Lung (tissue), 11 donors: ENCODE measurements at regions not wholly inside any gene's neighbourhood (a gene's known extent, or its start where the extent isn't known, plus 50 kb on each side); places are given as distances from the start of the nearest gene placed in this dataset.

Source experiments
- ATAC-seq: fragments of 200-7000 bp; cut with Tn5 transposase; one replicate; pipeline ENCODE4 v1.9.1; 2020; ENCODE audit warnings: moderate number of reproducible peaks; ENCODE audit not compliant: insufficient read depth, low FRiP score
- DNase-seq, 3 donors: peaks; one replicate each; pipeline ENCODE4 v3.0.0-alpha.2; 2013 to 2017
- H3K27ac ChIP-seq, 2 donors: one replicate each; pipeline ENCODE4 v1.5.1; 2013; ENCODE audit warnings: mild to moderate bottlenecking in 2 of 2, moderate library complexity in 2 of 2, control low read depth in 1 of 2, inconsistent platforms in 1 of 2, low read depth in 1 of 2, low read length in 1 of 2
- H3K27me3 ChIP-seq, 3 donors: one replicate each; pipeline ENCODE4 v1.5.1; 2013; ENCODE audit warnings: low read length in 2 of 3; ENCODE audit not compliant: control insufficient read depth in 3 of 3, insufficient read depth in 3 of 3
- H3K36me3 ChIP-seq, 4 donors: one replicate each; pipeline ENCODE4 v1.5.1; 2013; ENCODE audit warnings: low read length in 4 of 4, mild to moderate bottlenecking in 1 of 4, moderate library complexity in 1 of 4; ENCODE audit not compliant: control insufficient read depth in 4 of 4, insufficient read depth in 4 of 4
- H3K4me1 ChIP-seq, 5 donors: one replicate each; pipeline ENCODE4 v1.5.1; 2013; ENCODE audit warnings: low read length in 5 of 5, mild to moderate bottlenecking in 2 of 5, moderate library complexity in 1 of 5; ENCODE audit not compliant: control insufficient read depth in 5 of 5, insufficient read depth in 5 of 5
- H3K4me3 ChIP-seq: one replicate; pipeline ENCODE4 v1.5.1; 2013; ENCODE audit warnings: mild to moderate bottlenecking, control low read depth, moderate library complexity
- H3K9ac ChIP-seq, 2 donors: one replicate each; pipeline ENCODE4 v1.5.1; 2013; ENCODE audit warnings: low read length in 2 of 2, control low read depth in 1 of 2; ENCODE audit not compliant: insufficient read depth in 1 of 2
- H3K9me3 ChIP-seq, 4 donors: one replicate each; pipeline ENCODE4 v1.5.1; 2013; ENCODE audit warnings: low read length in 3 of 4, mild to moderate bottlenecking in 1 of 4, moderate library complexity in 1 of 4; ENCODE audit not compliant: control insufficient read depth in 4 of 4, insufficient read depth in 3 of 4
- WGBS, 2 donors: extraction: QIAGEN DNeasy Blood & Tissue Kit; methylation state at CpG; one replicate each; pipeline ENCODE4 v1.1.7; 2013; 5-methylcytosine and 5-hydroxymethylcytosine counted together
- TF ChIP-seq, protein P1 (sequence below): IDR thresholded peaks from 2 replicates; pipeline ENCODE4 v1.5.1; 2012; ENCODE audit warnings: mild to moderate bottlenecking; ENCODE audit errors: control extremely low read depth, extremely low read depth
- donor health status: control.
- donor health status: control.
- donor health status: Bipolar disorder and iron deficiency.
- donor health status: healthy.
- donor health status: DM: yes; HTN: yes; CAD: no.

GRCh38 chr12:84198294-84198946 is 714.2 kb downstream of the SLC6A15 start:
- ATAC-seq (no peak), DNase-seq (no peak)
- TF ChIP-seq, protein P1, sequence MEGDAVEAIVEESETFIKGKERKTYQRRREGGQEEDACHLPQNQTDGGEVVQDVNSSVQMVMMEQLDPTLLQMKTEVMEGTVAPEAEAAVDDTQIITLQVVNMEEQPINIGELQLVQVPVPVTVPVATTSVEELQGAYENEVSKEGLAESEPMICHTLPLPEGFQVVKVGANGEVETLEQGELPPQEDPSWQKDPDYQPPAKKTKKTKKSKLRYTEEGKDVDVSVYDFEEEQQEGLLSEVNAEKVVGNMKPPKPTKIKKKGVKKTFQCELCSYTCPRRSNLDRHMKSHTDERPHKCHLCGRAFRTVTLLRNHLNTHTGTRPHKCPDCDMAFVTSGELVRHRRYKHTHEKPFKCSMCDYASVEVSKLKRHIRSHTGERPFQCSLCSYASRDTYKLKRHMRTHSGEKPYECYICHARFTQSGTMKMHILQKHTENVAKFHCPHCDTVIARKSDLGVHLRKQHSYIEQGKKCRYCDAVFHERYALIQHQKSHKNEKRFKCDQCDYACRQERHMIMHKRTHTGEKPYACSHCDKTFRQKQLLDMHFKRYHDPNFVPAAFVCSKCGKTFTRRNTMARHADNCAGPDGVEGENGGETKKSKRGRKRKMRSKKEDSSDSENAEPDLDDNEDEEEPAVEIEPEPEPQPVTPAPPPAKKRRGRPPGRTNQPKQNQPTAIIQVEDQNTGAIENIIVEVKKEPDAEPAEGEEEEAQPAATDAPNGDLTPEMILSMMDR: no peak
- H3K4me3 ChIP-seq: no peak overlapping the region
- peaks cover 0 to 3% (median under 1%) of the 10 kb centered on the region in 4 donors for H3K9me3 ChIP-seq
- H3K27me3 ChIP-seq: no peaks in the 10 kb centered on the region
- 70 to 82% methylated on average over 6 of the region's 6 CpGs for WGBS, 2 donors
- no peak overlapping the region for H3K27ac ChIP-seq
- no peaks in the 10 kb centered on the region for H3K4me1 ChIP-seq
- no peak overlapping the region for H3K9ac ChIP-seq
- no peaks in the 10 kb centered on the region for H3K36me3 ChIP-seq

DNA sequence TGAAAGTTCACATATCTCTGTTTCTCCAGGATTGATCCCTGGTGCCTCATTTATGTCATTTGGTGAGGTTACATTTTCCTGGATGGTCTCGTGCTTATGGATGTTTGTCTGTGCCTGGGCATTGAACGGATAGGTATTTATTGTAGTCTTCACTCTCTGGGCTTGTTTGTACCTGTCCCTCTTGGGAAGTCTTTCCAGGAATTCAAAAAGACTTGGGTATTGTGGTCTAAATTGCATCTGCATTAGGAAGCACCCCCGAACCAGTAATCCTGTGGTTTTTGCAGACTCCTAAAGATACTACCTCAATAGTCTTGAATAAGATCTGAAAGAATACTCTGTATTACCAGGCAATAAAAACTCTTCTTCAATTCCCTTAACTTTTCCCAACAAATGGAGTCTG is 720.8 kb downstream of the SLC6A15 start:
- 63 to 70% methylated on average over 3 of the region's 3 CpGs for WGBS, 2 donors
- H3K9ac ChIP-seq: no peak overlapping the region
- no peaks in the 10 kb centered on the region for H3K27me3 ChIP-seq
- no peaks in the 10 kb centered on the region for H3K36me3 ChIP-seq
- H3K9me3 ChIP-seq: peaks cover 0 to 3% (median under 1%) of the 10 kb centered on the region in 4 donors
- H3K27ac ChIP-seq: no peak overlapping the region
- TF ChIP-seq, protein P1: no peak
- H3K4me3 ChIP-seq: no peak overlapping the region
- ATAC-seq (no peak), DNase-seq (no peak)
- H3K4me1 ChIP-seq: no peaks in the 10 kb centered on the region

GRCh38 chr12:84186433-84186832 is 726.2 kb downstream of the SLC6A15 start:
- H3K36me3 ChIP-seq: no peaks in the 10 kb centered on the region
- WGBS, 2 donors: 79 to 83% methylated on average over 1 of the region's 1 CpG
- H3K4me3 ChIP-seq: no peak overlapping the region
- no peak for DNase-seq
- ATAC-seq: no peak
- no peaks in the 10 kb centered on the region for H3K9me3 ChIP-seq
- TF ChIP-seq, protein P1: no peak
- H3K27ac ChIP-seq: no peak overlapping the region
- no peak overlapping the region for H3K9ac ChIP-seq
- no peaks in the 10 kb centered on the region for H3K27me3 ChIP-seq
- H3K4me1 ChIP-seq: no peaks in the 10 kb centered on the region

DNA sequence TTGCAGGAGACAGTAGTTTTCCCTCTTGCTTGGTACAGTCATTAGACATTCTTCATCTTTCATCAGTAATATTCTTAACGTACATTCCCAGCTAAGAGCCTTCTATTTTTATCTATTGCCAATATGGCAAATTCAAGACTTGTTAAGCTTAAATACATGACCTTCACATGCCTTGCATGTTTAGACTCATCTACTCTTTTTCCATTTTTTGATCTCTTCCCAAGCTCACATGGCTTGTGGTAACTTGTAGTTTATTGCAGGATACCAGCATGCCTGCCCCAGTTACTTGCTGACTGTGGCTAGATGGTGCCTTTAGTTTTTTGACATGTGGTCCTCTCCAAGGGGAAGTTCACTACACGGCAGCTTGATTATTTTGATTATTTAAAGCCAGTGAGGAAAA is 729.0 kb downstream of the SLC6A15 start:
- H3K9me3 ChIP-seq: no peaks in the 10 kb centered on the region
- 61 to 70% methylated on average over 2 of the region's 2 CpGs for WGBS, 2 donors
- TF ChIP-seq, protein P1: no peak
- H3K4me3 ChIP-seq: no peak overlapping the region
- H3K27ac ChIP-seq: no peak overlapping the region
- H3K27me3 ChIP-seq: no peaks in the 10 kb centered on the region
- no peak for DNase-seq
- no peak overlapping the region for H3K9ac ChIP-seq
- H3K36me3 ChIP-seq: no peaks in the 10 kb centered on the region
- ATAC-seq: no peak
- no peaks in the 10 kb centered on the region for H3K4me1 ChIP-seq
